GM06990 (cell line): ENCODE measurements at regions not wholly inside any gene's neighbourhood (a gene's known extent, or its start where the extent isn't known, plus 50 kb on each side); places are given as distances from the start of the nearest gene placed in this dataset.
"Not testable (repeated sequence)": the region's sequence is repeated elsewhere in the genome, so short reads cannot be mapped to it uniquely, and the experiment has no call there.

Source experiments
- DNase-seq: peaks from one replicate; pipeline ENCODE4 v3.0.0-alpha.2; 2011; ENCODE audit not compliant: insufficient read length; ENCODE audit errors: extremely low read depth
- H3K27me3 ChIP-seq: replicated peaks from 2 replicates; pipeline ENCODE4 v1.6.0; 2011; ENCODE audit warnings: low read length; ENCODE audit not compliant: control insufficient read depth, insufficient read depth
- H3K36me3 ChIP-seq: 2 replicates; pipeline ENCODE4 v1.5.1; 2011; ENCODE audit warnings: low read length; ENCODE audit not compliant: control insufficient read depth, insufficient read depth
- H3K4me3 ChIP-seq: replicated peaks from 2 replicates; pipeline ENCODE4 v1.5.1; 2011; ENCODE audit warnings: low read depth, mild to moderate bottlenecking, control low read depth, low read length
- CTCF ChIP-seq: IDR thresholded peaks from 2 replicates; pipeline ENCODE4 v1.5.1; 2011; ENCODE audit warnings: low read length, control low read depth, mild to moderate bottlenecking, inconsistent platforms; ENCODE audit not compliant: insufficient read depth, poor library complexity, severe bottlenecking

- DNase-seq: no peak
- no peak for TF ChIP-seq CTCF
- Histone ChIP-seq H3K4me3 (no peak overlapping the region), H3K27me3 (no peaks in the 10 kb centered on the region; the same call in 1 of the 2 replicates), H3K36me3 (no peaks in the 10 kb centered on the region)
Measured at GRCh38 chr2:12620759-12621158, 96.0 kb upstream of the TRIB2 start.

- Histone ChIP-seq H3K36me3 (no peaks in the 10 kb centered on the region), H3K4me3 (no peak overlapping the region), H3K27me3 (no peaks in the 10 kb centered on the region; the same call in 1 of the 2 replicates)
- no peak for TF ChIP-seq CTCF
- no peak for DNase-seq
Measured at GRCh38 chr2:12623051-12623450, 93.7 kb upstream of the TRIB2 start.

- no peak for DNase-seq
- TF ChIP-seq CTCF: no peak
- Histone ChIP-seq H3K27me3 (no peaks in the 10 kb centered on the region; the same call in 1 of the 2 replicates), H3K4me3 (no peak overlapping the region), H3K36me3 (no peaks in the 10 kb centered on the region)
Measured at GRCh38 chr2:12624384-12624783, 92.4 kb upstream of the TRIB2 start.

- H3K36me3 ChIP-seq: no peaks in the 10 kb centered on the region
- no peaks in the 10 kb centered on the region for H3K27me3 ChIP-seq
- no peak overlapping the region for H3K4me3 ChIP-seq
- TF ChIP-seq CTCF: no peak
- DNase-seq: no peak
Measured at GRCh38 chr2:12624905-12625598, 91.7 kb upstream of the TRIB2 start.

GRCh38 chr2:12628541-12628940, 88.2 kb upstream of the TRIB2 start:
- not testable (repeated sequence) for H3K36me3 ChIP-seq, H3K27me3 ChIP-seq, H3K4me3 ChIP-seq, DNase-seq

- TF ChIP-seq CTCF: no peak
- no peak for DNase-seq
- H3K4me3 ChIP-seq: no peak overlapping the region
Measured at GRCh38 chr2:12636837-12637581, 79.7 kb upstream of the TRIB2 start.

More at GRCh38 chr2:12636837-12637581, 79.7 kb upstream of the TRIB2 start:
- no peaks in the 10 kb centered on the region for H3K36me3 ChIP-seq
- no peaks in the 10 kb centered on the region; the same call in 1 of the 2 replicates for H3K27me3 ChIP-seq
